Astrocyte (in vitro differentiated cells and primary cell): ENCODE measurements at regions not wholly inside any gene's neighbourhood (a gene's known extent, or its start where the extent isn't known, plus 50 kb on each side); places are given as distances from the start of the nearest gene placed in this dataset.

Experiments
- DNase-seq: peaks from one replicate; pipeline ENCODE4 v3.0.0-alpha.2; 2010; ENCODE audit warnings: low read depth
- FAIRE-seq: peaks from 2 replicates; lab custom pipeline; 2011; peaks lifted over from hg19 to GRCh38; lab: Jason Lieb, UNC
- H2AFZ ChIP-seq: 2 replicates; pipeline ENCODE4 v1.6.0; 2012; ENCODE audit warnings: low read depth, low read length, inconsistent platforms
- H3K27ac ChIP-seq: 2 replicates; pipeline ENCODE4 v1.5.1; 2011; ENCODE audit warnings: low read depth, low read length, inconsistent platforms
- H3K27me3 ChIP-seq: 2 replicates; pipeline ENCODE4 v1.6.0; 2011; ENCODE audit warnings: low read length, inconsistent platforms; ENCODE audit not compliant: insufficient read depth
- H3K36me3 ChIP-seq: 2 replicates; pipeline ENCODE4 v1.5.1; 2011; ENCODE audit warnings: low read length, inconsistent platforms; ENCODE audit not compliant: insufficient read depth
- H3K4me1 ChIP-seq: 2 replicates; pipeline ENCODE4 v1.5.1; 2011; ENCODE audit warnings: low read length, inconsistent platforms; ENCODE audit not compliant: insufficient read depth
- H3K4me2 ChIP-seq: 2 replicates; pipeline ENCODE4 v1.6.0; 2012; ENCODE audit warnings: low read length, inconsistent platforms
- H3K4me3 ChIP-seq: 2 replicates; pipeline ENCODE4 v1.5.1; 2011; ENCODE audit warnings: low read depth, mild to moderate bottlenecking, low read length, inconsistent platforms; ENCODE audit not compliant: insufficient read depth
- H3K79me2 ChIP-seq: 2 replicates; pipeline ENCODE4 v1.6.0; 2012; ENCODE audit warnings: mild to moderate bottlenecking, low read length, inconsistent platforms; ENCODE audit not compliant: insufficient read depth
- H3K9ac ChIP-seq: 2 replicates; pipeline ENCODE4 v1.6.0; 2012; ENCODE audit warnings: mild to moderate bottlenecking, low read length, inconsistent platforms
- H3K9me3 ChIP-seq: 2 replicates; pipeline ENCODE4 v1.5.1; 2012; ENCODE audit warnings: low read depth, mild to moderate bottlenecking, low read length, inconsistent platforms; ENCODE audit not compliant: insufficient read depth
- H4K20me1 ChIP-seq: 2 replicates; pipeline ENCODE4 v1.6.0; 2012; ENCODE audit warnings: low read length, inconsistent platforms; ENCODE audit not compliant: insufficient read depth
- H3K27ac Mint-ChIP-seq: one replicate; pipeline ENCODE4 v1.8.0; 2021; ENCODE audit warnings: mild to moderate bottlenecking, mixed read lengths; ENCODE audit not compliant: unreplicated experiment
- H3K27me3 Mint-ChIP-seq: one replicate; pipeline ENCODE4 v1.8.0; 2021; ENCODE audit warnings: low read depth, mixed read lengths; ENCODE audit not compliant: unreplicated experiment
- H3K36me3 Mint-ChIP-seq: one replicate; pipeline ENCODE4 v1.8.0; 2021; ENCODE audit warnings: low read depth, mixed read lengths; ENCODE audit not compliant: unreplicated experiment
- H3K4me1 Mint-ChIP-seq: one replicate; pipeline ENCODE4 v1.8.0; 2021; ENCODE audit warnings: low read depth, mixed read lengths; ENCODE audit not compliant: unreplicated experiment
- H3K4me3 Mint-ChIP-seq: one replicate; pipeline ENCODE4 v1.8.0; 2021; ENCODE audit warnings: mild to moderate bottlenecking, moderate library complexity, mixed read lengths; ENCODE audit not compliant: unreplicated experiment
- H3K9me3 Mint-ChIP-seq: one replicate; pipeline ENCODE4 v1.8.0; 2021; ENCODE audit warnings: mild to moderate bottlenecking, mixed read lengths; ENCODE audit not compliant: unreplicated experiment
- EZH2 ChIP-seq: IDR thresholded peaks from 2 replicates; pipeline ENCODE4 v1.6.1; 2012; ENCODE audit warnings: mild to moderate bottlenecking, low read length, inconsistent platforms; ENCODE audit not compliant: insufficient read depth
- TF ChIP-seq, protein P1 (sequence below): IDR thresholded peaks from 2 replicates; pipeline ENCODE4 v1.5.1; 2011; ENCODE audit warnings: low read depth, mild to moderate bottlenecking, inconsistent platforms, low read length, moderate library complexity; ENCODE audit not compliant: insufficient read depth

DNA sequence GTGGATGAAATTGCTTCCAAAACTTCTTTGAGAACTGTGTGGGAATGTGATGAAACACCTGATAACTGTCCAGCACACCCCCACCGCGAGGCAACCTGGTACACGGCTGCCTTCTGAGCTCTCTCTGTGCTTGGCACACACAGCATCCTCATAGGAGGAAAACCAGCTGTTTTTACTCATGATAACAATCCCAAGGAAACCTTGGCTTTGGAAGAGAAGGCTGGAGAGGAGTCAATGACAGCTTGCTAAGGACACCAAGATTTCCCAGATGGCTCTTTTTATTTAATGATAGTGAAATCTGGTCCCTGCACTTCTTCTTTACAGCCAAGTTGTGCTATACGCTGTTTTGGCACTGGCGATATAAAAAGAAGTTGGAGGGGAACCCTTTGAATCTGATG is 232.5 kb upstream of the FN1 start:
- Histone ChIP-seq H4K20me1 (no peaks in the 10 kb centered on the region), H3K27ac (no peak overlapping the region), H3K9ac (no peak overlapping the region), H2AFZ (no peak overlapping the region), H3K79me2 (no peaks in the 10 kb centered on the region), H3K4me2 (no peak overlapping the region), H3K9me3 (no peaks in the 10 kb centered on the region), H3K27me3 (no peaks in the 10 kb centered on the region), H3K4me3 (no peak overlapping the region), H3K4me1 (peaks cover 17% of the 10 kb centered on the region), H3K36me3 (no peaks in the 10 kb centered on the region)
- H3K27ac Mint-ChIP-seq = no peak overlapping the region
- no peaks in the 10 kb centered on the region for H3K27me3 Mint-ChIP-seq
- no peaks in the 10 kb centered on the region for H3K36me3 Mint-ChIP-seq
- H3K4me1 Mint-ChIP-seq = peaks cover 34% of the 10 kb centered on the region
- FAIRE-seq (no peak), DNase-seq (no peak)
- H3K4me3 Mint-ChIP-seq = no peak overlapping the region
- TF ChIP-seq EZH2 = no peak
- TF ChIP-seq, protein P1, sequence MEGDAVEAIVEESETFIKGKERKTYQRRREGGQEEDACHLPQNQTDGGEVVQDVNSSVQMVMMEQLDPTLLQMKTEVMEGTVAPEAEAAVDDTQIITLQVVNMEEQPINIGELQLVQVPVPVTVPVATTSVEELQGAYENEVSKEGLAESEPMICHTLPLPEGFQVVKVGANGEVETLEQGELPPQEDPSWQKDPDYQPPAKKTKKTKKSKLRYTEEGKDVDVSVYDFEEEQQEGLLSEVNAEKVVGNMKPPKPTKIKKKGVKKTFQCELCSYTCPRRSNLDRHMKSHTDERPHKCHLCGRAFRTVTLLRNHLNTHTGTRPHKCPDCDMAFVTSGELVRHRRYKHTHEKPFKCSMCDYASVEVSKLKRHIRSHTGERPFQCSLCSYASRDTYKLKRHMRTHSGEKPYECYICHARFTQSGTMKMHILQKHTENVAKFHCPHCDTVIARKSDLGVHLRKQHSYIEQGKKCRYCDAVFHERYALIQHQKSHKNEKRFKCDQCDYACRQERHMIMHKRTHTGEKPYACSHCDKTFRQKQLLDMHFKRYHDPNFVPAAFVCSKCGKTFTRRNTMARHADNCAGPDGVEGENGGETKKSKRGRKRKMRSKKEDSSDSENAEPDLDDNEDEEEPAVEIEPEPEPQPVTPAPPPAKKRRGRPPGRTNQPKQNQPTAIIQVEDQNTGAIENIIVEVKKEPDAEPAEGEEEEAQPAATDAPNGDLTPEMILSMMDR = no peak
- H3K9me3 Mint-ChIP-seq = peaks cover 2% of the 10 kb centered on the region

DNA sequence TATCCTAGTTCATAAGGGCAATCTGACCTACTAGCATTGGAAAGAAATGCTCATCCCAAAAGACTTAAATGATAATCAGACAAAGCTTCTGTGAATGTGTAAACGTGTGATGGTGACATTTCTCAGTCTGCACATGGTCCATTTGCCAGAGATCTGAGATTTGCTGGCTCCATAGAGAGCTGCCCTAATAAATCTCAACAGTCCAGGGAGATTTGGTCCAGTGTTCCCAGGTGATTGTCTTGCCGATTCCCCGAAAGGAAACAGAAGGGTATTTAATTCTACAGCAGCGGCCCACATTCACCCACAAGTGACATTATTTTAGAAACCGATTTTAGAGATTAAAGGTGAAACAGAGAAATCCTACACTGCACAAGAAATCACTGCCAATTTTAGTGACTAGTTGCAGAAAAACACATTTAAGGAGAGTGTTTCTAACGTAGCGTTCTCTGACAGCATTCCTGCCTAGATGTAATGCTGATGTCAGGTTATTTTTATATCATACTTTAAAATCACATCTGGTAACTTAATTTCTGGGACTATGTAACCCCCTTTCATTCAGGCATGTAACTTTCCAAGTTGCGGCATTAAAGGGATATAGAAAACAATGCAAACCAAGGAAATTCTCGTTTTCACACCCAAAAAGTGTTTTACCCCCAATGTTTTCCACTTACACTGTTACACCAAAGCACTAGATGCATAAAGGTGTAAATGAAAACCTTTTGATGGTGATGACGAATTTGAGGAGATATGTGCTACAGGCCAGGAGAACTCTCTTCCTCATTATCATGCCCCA is 231.9 kb upstream of the FN1 start:
- peaks cover 36% of the 10 kb centered on the region for H3K4me1 Mint-ChIP-seq
- no peak overlapping the region for H3K27ac Mint-ChIP-seq
- Histone ChIP-seq H3K27me3 (no peaks in the 10 kb centered on the region), H3K4me1 (peaks cover 17% of the 10 kb centered on the region), H3K4me2 (no peak overlapping the region), H3K9ac (no peak overlapping the region), H2AFZ (no peak overlapping the region), H4K20me1 (no peaks in the 10 kb centered on the region), H3K36me3 (no peaks in the 10 kb centered on the region), H3K4me3 (no peak overlapping the region), H3K27ac (no peak overlapping the region), H3K79me2 (no peaks in the 10 kb centered on the region), H3K9me3 (no peaks in the 10 kb centered on the region)
- no peak overlapping the region for H3K4me3 Mint-ChIP-seq
- no peak for FAIRE-seq
- peaks cover 2% of the 10 kb centered on the region for H3K9me3 Mint-ChIP-seq
- DNase-seq = no peak
- H3K36me3 Mint-ChIP-seq = no peaks in the 10 kb centered on the region
- no peak for TF ChIP-seq EZH2
- TF ChIP-seq, protein P1 = no peak
- H3K27me3 Mint-ChIP-seq = no peaks in the 10 kb centered on the region
